IMR-90 (cell line): ENCODE measurements at regions not wholly inside any gene's neighbourhood (a gene's known extent, or its start where the extent isn't known, plus 50 kb on each side); places are given as distances from the start of the nearest gene placed in this dataset.
A peak's percentile ranks its signal among the peaks of the same experiment; 100 is the strongest.

Experiments
- ATAC-seq: fragments of 200-7000 bp; cut with Tn5 transposase; 2 replicates; pipeline ENCODE4 v1.9.1; 2020; ENCODE audit warnings: low read depth, mild to moderate bottlenecking, moderate library complexity
- BruUV-seq: library from RNA; stranded (reverse); fragments of 400-500 nt; replicated peaks from 2 replicates; lab custom pipeline; 2021; lab: Mats Ljungman, UMichigan
- CTCF ChIA-PET: fragments of 300-600 bp; formaldehyde crosslinking; extraction: SDS; loops from one replicate; lab custom pipeline; 2021; ENCODE audit warnings: antibody characterized with exemption; lab: Yijun Ruan, JAX
- POLR2A ChIA-PET: fragments of 300-600 bp; sonication (Branson Sonifier 250); formaldehyde crosslinking; loops from one replicate; lab custom pipeline; 2022; ENCODE audit warnings: antibody characterized with exemption; ENCODE audit not compliant: unreplicated experiment; lab: Charles Lee
- DNase-seq: peaks from one replicate; pipeline ENCODE4 v3.0.0; 2013
- H2AFZ ChIP-seq: replicated peaks from 2 replicates; pipeline ENCODE3; 2013; ENCODE audit warnings: low read length, mild to moderate bottlenecking; ENCODE audit not compliant: poor library complexity
- H2AK5ac ChIP-seq: 2 replicates; pipeline ENCODE4 v1.6.1; 2013; ENCODE audit warnings: low read depth, low read length, inconsistent platforms
- H2AK9ac ChIP-seq: replicated peaks from 2 replicates; pipeline ENCODE3; 2013; ENCODE audit warnings: mild to moderate bottlenecking, low read depth, low read length, moderate library complexity; ENCODE audit not compliant: poor library complexity
- H2BK120ac ChIP-seq: 2 replicates; pipeline ENCODE4 v1.6.1; 2013; ENCODE audit warnings: low read depth, low read length, inconsistent platforms
- H2BK15ac ChIP-seq: 3 replicates; pipeline ENCODE4 v1.6.1; 2013; ENCODE audit warnings: low read depth, low read length, inconsistent platforms
- H2BK20ac ChIP-seq: 2 replicates; pipeline ENCODE4 v1.6.1; 2013; ENCODE audit warnings: low read depth, mild to moderate bottlenecking, inconsistent platforms, low read length, moderate library complexity
- H2BK5ac ChIP-seq: 2 replicates; pipeline ENCODE4 v1.6.1; 2013; ENCODE audit warnings: mild to moderate bottlenecking, low read depth, low read length, inconsistent platforms; ENCODE audit not compliant: poor library complexity, severe bottlenecking
- H3K14ac ChIP-seq: replicated peaks from 2 replicates; pipeline ENCODE4 v1.6.1; 2013; ENCODE audit warnings: low read depth, low read length, inconsistent platforms
- H3K18ac ChIP-seq: 2 replicates; pipeline ENCODE4 v1.6.1; 2013; ENCODE audit warnings: low read depth, low read length, control low read depth
- H3K23ac ChIP-seq: 2 replicates; pipeline ENCODE4 v1.6.1; 2013; ENCODE audit warnings: low read depth, low read length, inconsistent platforms
- H3K27ac ChIP-seq: 2 replicates; pipeline ENCODE4 v1.5.1; 2013; ENCODE audit warnings: mild to moderate bottlenecking, control low read depth, low read length; ENCODE audit not compliant: insufficient read depth
- H3K27me3 ChIP-seq: 2 replicates; pipeline ENCODE4 v1.6.1; 2013; ENCODE audit warnings: low read length; ENCODE audit not compliant: control insufficient read depth, insufficient read depth
- H3K36me3 ChIP-seq: 2 replicates; pipeline ENCODE4 v1.6.1; 2013; ENCODE audit warnings: low read length, mixed read lengths; ENCODE audit not compliant: control insufficient read depth, insufficient read depth
- H3K4ac ChIP-seq: 2 replicates; pipeline ENCODE4 v1.6.1; 2013; ENCODE audit warnings: low read depth, low read length, inconsistent platforms
- H3K4me1 ChIP-seq: 2 replicates; pipeline ENCODE4 v1.6.1; 2013; ENCODE audit warnings: low read length, mixed read lengths; ENCODE audit not compliant: control insufficient read depth, insufficient read depth
- H3K4me2 ChIP-seq: 2 replicates; pipeline ENCODE4 v1.6.1; 2013; ENCODE audit warnings: low read depth, mild to moderate bottlenecking, control low read depth, low read length, moderate library complexity
- H3K4me3 ChIP-seq: 2 replicates; pipeline ENCODE4 v1.5.1; 2013; ENCODE audit warnings: low read depth, mild to moderate bottlenecking, control low read depth, low read length, moderate library complexity; ENCODE audit not compliant: insufficient read depth
- H3K56ac ChIP-seq: 2 replicates; pipeline ENCODE4 v1.6.1; 2013; ENCODE audit warnings: low read length, inconsistent platforms; ENCODE audit not compliant: insufficient read depth; ENCODE audit errors: extremely low read depth
- H3K79me1 ChIP-seq, 2 experiments: 2 replicates each; pipeline ENCODE4 v1.6.1; 2013; ENCODE audit warnings: low read length in 2 of 2, inconsistent platforms in 1 of 2, low read depth in 1 of 2
- H3K9ac ChIP-seq: 2 replicates; pipeline ENCODE4 v1.6.1; 2013; ENCODE audit warnings: low read depth, low read length, control low read depth
- H3K9me1 ChIP-seq: 2 replicates; pipeline ENCODE4 v1.6.1; 2013; ENCODE audit warnings: low read length, inconsistent platforms; ENCODE audit not compliant: insufficient read depth
- H3K9me3 ChIP-seq: 2 replicates; pipeline ENCODE4 v1.6.1; 2013; ENCODE audit warnings: low read length; ENCODE audit not compliant: control insufficient read depth, insufficient read depth
- H4K20me1 ChIP-seq: 2 replicates; pipeline ENCODE4 v1.6.1; 2013; ENCODE audit warnings: low read length, inconsistent platforms; ENCODE audit not compliant: insufficient read depth
- H4K5ac ChIP-seq: 2 replicates; pipeline ENCODE4 v1.6.1; 2013; ENCODE audit warnings: mild to moderate bottlenecking, low read depth, low read length, control low read depth
- H4K8ac ChIP-seq, 2 experiments: 2 replicates each; pipeline ENCODE4 v1.6.1; 2013; ENCODE audit warnings: low read depth in 2 of 2, low read length in 2 of 2, control low read depth in 1 of 2, inconsistent platforms in 1 of 2
- H4K91ac ChIP-seq: 2 replicates; pipeline ENCODE4 v1.6.1; 2013; ENCODE audit warnings: low read depth, low read length, inconsistent platforms; ENCODE audit not compliant: insufficient read depth
- MAZ ChIP-seq: IDR thresholded peaks from 2 replicates; pipeline ENCODE4 v1.6.1; 2012; ENCODE audit warnings: low read depth, mild to moderate bottlenecking, low read length, improper control_type of control experiment, moderate library complexity, borderline replicate concordance
- RFX5 ChIP-seq: IDR thresholded peaks from 2 replicates; pipeline ENCODE4 v1.8.0; 2012; ENCODE audit warnings: low read depth, mild to moderate bottlenecking, low read length, moderate library complexity
- WGBS, 2 experiments: methylation state at CpG; one replicate each; pipeline versions ENCODE4 v1.1.5 to v1.1.7; 2013; ENCODE audit warnings: missing lambda C conversion rate in 2 of 2; ENCODE audit not compliant: insufficient read length in 1 of 2; ENCODE audit errors: extremely low coverage in 2 of 2; 5-methylcytosine and 5-hydroxymethylcytosine counted together
- dilution Hi-C: fragments of 300-500 bp; cut with HindIII; formaldehyde crosslinking; loops from one replicate; pipeline ENCODE4 v1.14.3; 2018; ENCODE audit warnings: low sequenced_read_pairs; ENCODE audit not compliant: unreplicated experiment
- in situ Hi-C: fragments of 300-500 bp; cut with MboI; formaldehyde crosslinking; loops from 3 replicates; pipeline ENCODE4 v1.14.3; 2019; ENCODE audit warnings: low sequenced_read_pairs, inconsistent platforms, mixed read lengths
- intact Hi-C: fragments of 100-400 bp; cut with micrococcal nuclease; formaldehyde crosslinking; loops from 2 replicates; pipeline ENCODE4 v1.10.0; 2022

DNA sequence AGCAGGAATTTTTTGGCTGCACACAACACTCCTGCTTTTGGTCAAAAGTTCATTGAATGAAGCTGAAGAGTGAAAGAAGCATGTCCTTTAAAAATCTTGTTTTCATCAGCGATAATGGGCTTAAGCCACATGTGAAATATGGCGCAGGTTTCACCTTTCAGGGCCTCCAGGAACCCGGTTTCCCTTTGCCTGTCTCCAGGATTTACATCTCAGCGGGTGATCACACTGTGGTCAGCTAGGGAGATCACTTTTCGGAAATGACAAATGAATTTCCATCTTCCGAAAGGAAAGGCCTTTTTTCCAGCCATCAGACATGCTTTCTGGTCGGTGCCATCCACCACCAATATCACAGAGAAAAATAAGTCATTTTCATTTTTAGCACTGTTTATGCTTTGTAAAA is 727.1 kb upstream of the TBX3 start:
- no peaks in the 10 kb centered on the region; the same call in 1 of the 2 replicates for H3K4me1 ChIP-seq
- WGBS, 2 experiments, result no CpG with 5 or more reads among the region's 7 CpGs
- H3K27me3 ChIP-seq, result no peaks in the 10 kb centered on the region
- TF ChIP-seq MAZ (no peak), RFX5 (no peak)
- H3K36me3 ChIP-seq, result no peaks in the 10 kb centered on the region
- 0 out of 2 replicates have a peak overlapping the region, but pooled peaks have one; percentile 12 for H2AK5ac ChIP-seq
- POLR2A ChIA-PET, result no interaction called here
- H3K9ac ChIP-seq, result no peak overlapping the region
- no peaks in the 10 kb centered on the region for H4K20me1 ChIP-seq
- H2BK5ac ChIP-seq, result no peak overlapping the region
- H3K4me2 ChIP-seq, result no peak overlapping the region
- H2BK15ac ChIP-seq, result no peak overlapping the region
- H2AK9ac ChIP-seq, result no peak overlapping the region
- no peak overlapping the region for H3K56ac ChIP-seq
- intact Hi-C loops (no loop called here), dilution Hi-C loops (no loop called here), in situ Hi-C loops (no loop called here)
- no peaks in the 10 kb centered on the region for H3K79me1 ChIP-seq
- no peak overlapping the region for H3K18ac ChIP-seq
- no peak overlapping the region for H4K91ac ChIP-seq
- H4K5ac ChIP-seq, result no peak overlapping the region
- no peak overlapping the region for H3K27ac ChIP-seq
- CTCF ChIA-PET, result no interaction called here
- H2BK120ac ChIP-seq, result no peak overlapping the region
- no peak overlapping the region for H3K23ac ChIP-seq
- H4K8ac ChIP-seq, result no peak overlapping the region
- H3K4ac ChIP-seq, result no peak overlapping the region; the same call in 1 of the 2 replicates
- no peak overlapping the region for H3K4me3 ChIP-seq
- no peak overlapping the region for H2AFZ ChIP-seq
- no peaks in the 10 kb centered on the region for H3K9me3 ChIP-seq
- H3K14ac ChIP-seq, result no peak overlapping the region
- no peaks in the 10 kb centered on the region for H3K9me1 ChIP-seq
- ATAC-seq (no peak), DNase-seq (no peak)
- H2BK20ac ChIP-seq, result no peak overlapping the region
- BruUV-seq, result no TSS peak
